KMS-11 (cell line): ENCODE measurements at regions not wholly inside any gene's neighbourhood (a gene's known extent, or its start where the extent isn't known, plus 50 kb on each side); places are given as distances from the start of the nearest gene placed in this dataset.

ENCODE experiments used
- H2AFZ ChIP-seq: fragments of 200-600 bp; sonication (generic); 2 replicates; pipeline ENCODE4 v1.6.1; 2016; ENCODE audit warnings: antibody characterized with exemption, mixed run types, low read depth
- H3K27ac ChIP-seq: fragments of 200-600 bp; sonication (generic); 2 replicates; pipeline ENCODE4 v1.6.1; 2016; ENCODE audit warnings: mild to moderate bottlenecking, mixed run types
- H3K27me3 ChIP-seq: fragments of 200-600 bp; sonication (generic); 2 replicates; pipeline ENCODE4 v1.6.1; 2017; ENCODE audit warnings: mild to moderate bottlenecking, low read depth, mixed run types, moderate library complexity; ENCODE audit not compliant: insufficient read depth
- H3K36me3 ChIP-seq: fragments of 200-600 bp; sonication (generic); 2 replicates; pipeline ENCODE4 v1.6.1; 2017; ENCODE audit warnings: mild to moderate bottlenecking, mixed run types; ENCODE audit not compliant: insufficient read depth
- H3K4me1 ChIP-seq: fragments of 200-600 bp; sonication (generic); 2 replicates; pipeline ENCODE4 v1.6.1; 2016; ENCODE audit warnings: mild to moderate bottlenecking, low read depth, mixed run types; ENCODE audit not compliant: poor library complexity, severe bottlenecking
- H3K4me2 ChIP-seq: fragments of 200-600 bp; sonication (generic); 2 replicates; pipeline ENCODE4 v1.7.0; 2016; ENCODE audit warnings: mild to moderate bottlenecking, mixed run types
- H3K4me3 ChIP-seq: fragments of 200-600 bp; sonication (generic); IDR thresholded peaks from 2 replicates; pipeline ENCODE4 v1.6.1; 2017; ENCODE audit warnings: low read depth, low read length, mixed read lengths; ENCODE audit not compliant: insufficient read depth
- H3K79me2 ChIP-seq: fragments of 200-600 bp; sonication (generic); 2 replicates; pipeline ENCODE4 v1.6.1; 2016; ENCODE audit warnings: low read depth, mixed run types; ENCODE audit not compliant: insufficient read depth
- H3K9ac ChIP-seq: fragments of 200-600 bp; sonication (generic); 2 replicates; pipeline ENCODE4 v1.6.1; 2016; ENCODE audit warnings: mild to moderate bottlenecking, mixed run types
- H4K20me1 ChIP-seq: fragments of 200-600 bp; sonication (generic); 2 replicates; pipeline ENCODE4 v1.6.1; 2016; ENCODE audit warnings: mild to moderate bottlenecking, mixed run types; ENCODE audit not compliant: insufficient read depth
- CTCF ChIP-seq: fragments of 200-600 bp; sonication (generic); conservative IDR thresholded peaks from 2 replicates; pipeline ENCODE4 v1.6.1; 2017; ENCODE audit warnings: low read depth, mild to moderate bottlenecking, antibody characterized with exemption, low read length, moderate library complexity, mixed read lengths

DNA sequence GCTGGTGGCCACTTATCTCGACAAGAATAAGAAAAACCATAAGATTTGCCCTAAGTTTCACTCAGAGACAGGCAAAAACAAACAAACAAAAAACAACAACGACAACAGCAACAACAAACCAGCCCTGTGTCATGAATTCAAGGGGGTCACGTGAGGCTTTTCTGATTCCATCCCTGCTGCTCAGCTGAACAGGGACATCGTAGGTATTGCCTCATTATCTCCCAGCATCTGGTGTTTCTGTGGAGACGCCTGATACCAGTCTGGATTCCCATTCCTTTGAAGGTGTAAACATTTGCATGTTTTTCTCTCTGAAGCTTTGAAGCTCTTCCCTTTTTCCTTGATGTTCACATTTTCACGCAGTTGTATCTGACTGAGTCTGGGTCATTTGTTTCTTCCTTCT lies 117.4 kb downstream of the KCNF1 start:
- TF ChIP-seq CTCF: no peak
- Histone ChIP-seq H3K27me3 (no peaks in the 10 kb centered on the region), H3K36me3 (no peaks in the 10 kb centered on the region), H3K4me3 (no peak overlapping the region), H3K4me1 (no peaks in the 10 kb centered on the region), H3K4me2 (no peak overlapping the region), H3K9ac (no peak overlapping the region), H3K27ac (no peak overlapping the region), H2AFZ (no peak overlapping the region), H4K20me1 (no peaks in the 10 kb centered on the region), H3K79me2 (no peaks in the 10 kb centered on the region)

GRCh38 chr2:11030036-11030435 lies 118.3 kb downstream of the KCNF1 start:
- Histone ChIP-seq H3K79me2 (no peaks in the 10 kb centered on the region), H4K20me1 (no peaks in the 10 kb centered on the region), H3K27me3 (no peaks in the 10 kb centered on the region), H3K27ac (no peak overlapping the region), H3K4me3 (no peak overlapping the region), H3K36me3 (no peaks in the 10 kb centered on the region), H3K4me2 (no peak overlapping the region), H3K9ac (no peak overlapping the region), H2AFZ (no peak overlapping the region), H3K4me1 (no peaks in the 10 kb centered on the region)
- TF ChIP-seq CTCF: no peak

DNA sequence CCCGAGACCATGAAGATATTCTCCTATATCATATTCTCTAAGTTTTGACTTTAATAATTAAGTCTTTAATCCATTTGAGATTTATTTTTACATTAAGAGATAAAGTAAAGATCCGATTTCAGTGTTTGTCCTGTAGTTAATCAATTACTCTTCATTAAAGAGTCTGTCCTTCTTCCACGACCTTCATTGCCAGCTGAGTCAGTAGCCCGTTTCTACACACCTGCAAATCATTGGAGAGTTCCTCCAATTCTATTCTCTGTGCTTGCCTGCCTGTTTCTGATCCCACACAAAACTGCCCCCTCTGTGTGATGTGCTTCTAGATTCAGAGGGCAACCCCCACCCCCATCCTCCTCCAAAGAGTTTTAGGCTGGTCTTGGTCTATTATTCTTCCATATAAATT lies 119.2 kb downstream of the KCNF1 start:
- H4K20me1 ChIP-seq: no peaks in the 10 kb centered on the region
- H3K36me3 ChIP-seq: no peaks in the 10 kb centered on the region

DNA sequence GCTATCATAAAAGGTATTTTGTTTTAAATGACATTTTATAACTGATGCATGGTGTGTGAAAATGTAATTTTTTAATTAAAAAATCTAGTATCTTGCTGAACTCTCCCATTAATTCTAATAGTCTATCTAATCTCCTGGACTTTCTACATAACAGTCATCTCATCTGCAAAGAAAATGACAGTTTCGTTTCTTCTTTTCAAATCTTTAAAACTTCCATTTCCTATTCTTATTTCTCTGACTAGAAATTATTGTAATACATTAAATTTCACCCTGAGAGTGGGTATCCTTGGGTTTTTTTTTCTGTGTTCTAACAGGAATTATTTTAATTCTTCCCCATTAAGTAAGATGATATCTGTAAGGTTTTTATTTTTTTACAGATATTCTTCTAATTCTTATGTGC lies 120.1 kb downstream of the KCNF1 start:
- H3K4me2 ChIP-seq: no peak overlapping the region
- H4K20me1 ChIP-seq: no peaks in the 10 kb centered on the region
- no peak overlapping the region for H3K4me3 ChIP-seq
- no peaks in the 10 kb centered on the region for H3K36me3 ChIP-seq
- H2AFZ ChIP-seq: no peak overlapping the region
- TF ChIP-seq CTCF: no peak
- H3K9ac ChIP-seq: no peak overlapping the region
- no peaks in the 10 kb centered on the region for H3K79me2 ChIP-seq
- no peaks in the 10 kb centered on the region for H3K27me3 ChIP-seq
- no peaks in the 10 kb centered on the region for H3K4me1 ChIP-seq
- H3K27ac ChIP-seq: no peak overlapping the region

More for the DNA sequence above, 119.2 kb downstream of the KCNF1 start:
- Histone ChIP-seq H3K4me3 (no peak overlapping the region), H3K9ac (no peak overlapping the region), H3K27me3 (no peaks in the 10 kb centered on the region), H2AFZ (no peak overlapping the region), H3K27ac (no peak overlapping the region), H3K79me2 (no peaks in the 10 kb centered on the region), H3K4me1 (no peaks in the 10 kb centered on the region), H3K4me2 (no peak overlapping the region)
- no peak for TF ChIP-seq CTCF

DNA sequence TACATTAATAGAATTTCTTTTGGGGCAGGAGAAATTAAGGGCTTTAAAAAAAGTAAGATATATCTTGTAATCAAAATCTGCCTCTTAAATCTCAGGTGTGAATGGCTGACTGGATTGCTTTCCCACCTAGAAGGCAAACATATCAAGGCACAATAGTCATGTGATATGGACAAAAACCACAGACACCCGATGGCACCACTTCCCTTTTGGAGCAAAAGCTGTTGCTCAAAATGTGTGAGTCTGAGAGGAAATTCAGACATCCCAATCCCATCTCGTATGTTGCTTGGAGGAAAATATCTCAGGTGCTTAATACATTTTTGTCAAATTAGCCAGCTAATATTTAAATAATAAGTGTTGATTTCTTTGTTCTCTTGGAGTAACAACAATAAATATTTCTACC lies 120.7 kb downstream of the KCNF1 start:
- Histone ChIP-seq H2AFZ (no peak overlapping the region), H3K36me3 (no peaks in the 10 kb centered on the region), H3K4me3 (no peak overlapping the region), H3K27me3 (no peaks in the 10 kb centered on the region), H3K4me2 (no peak overlapping the region), H3K9ac (no peak overlapping the region), H3K27ac (no peak overlapping the region), H4K20me1 (no peaks in the 10 kb centered on the region), H3K79me2 (no peaks in the 10 kb centered on the region), H3K4me1 (no peaks in the 10 kb centered on the region)
- TF ChIP-seq CTCF: no peak
